Amniotic stem cell (primary cell): ENCODE measurements at regions not wholly inside any gene's neighbourhood (a gene's known extent, or its start where the extent isn't known, plus 50 kb on each side); places are given as distances from the start of the nearest gene placed in this dataset.

Experiments
- DNase-seq: peaks from one replicate; lab custom pipeline; 2025; lab: John Stamatoyannopoulos, UW

- no peak for DNase-seq
Measured at GRCh38 chr10:4109469-4109868, 324.5 kb upstream of the KLF6 start.

DNA sequence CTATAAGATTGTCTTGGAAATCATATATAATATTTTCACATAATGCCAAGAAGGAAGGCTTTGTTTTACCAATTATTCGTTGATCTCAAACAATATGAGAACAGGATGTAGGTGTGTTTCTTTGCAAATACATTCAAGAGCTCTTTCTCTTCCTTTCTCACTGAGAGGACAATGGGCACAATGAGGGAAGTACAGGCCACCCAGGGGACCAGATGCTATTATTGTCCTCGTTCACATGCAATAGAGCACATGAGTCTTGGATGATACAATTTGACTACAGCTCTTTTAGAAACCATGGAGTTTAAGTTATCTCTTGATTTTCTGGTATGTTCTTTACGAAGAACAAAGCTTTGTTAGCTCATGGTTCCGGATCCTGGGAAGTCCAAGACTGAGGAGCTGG lies 323.7 kb upstream of the KLF6 start:
- DNase-seq = no peak

- DNase-seq = no peak
Measured at GRCh38 chr10:4107285-4107851, 322.4 kb upstream of the KLF6 start.

DNA sequence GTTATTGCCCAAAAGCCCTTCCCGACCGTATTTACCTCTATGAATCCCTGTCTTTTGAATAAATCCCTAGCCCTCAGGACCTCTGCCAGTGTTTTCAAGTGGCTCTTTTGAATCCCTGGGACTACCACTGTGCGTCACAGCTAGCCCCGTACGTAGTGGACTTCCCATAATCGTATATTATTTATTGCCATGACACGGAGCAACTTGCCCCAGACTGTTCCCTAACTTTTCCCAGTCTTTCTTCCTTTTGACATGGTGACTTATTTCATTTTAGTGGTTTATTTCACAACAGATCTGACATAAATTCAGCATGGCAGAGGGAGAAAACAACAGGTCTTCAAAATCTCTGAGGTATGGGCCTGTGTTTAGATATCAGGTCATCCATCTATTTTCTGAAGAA lies 318.6 kb upstream of the KLF6 start:
- DNase-seq = no peak

DNA sequence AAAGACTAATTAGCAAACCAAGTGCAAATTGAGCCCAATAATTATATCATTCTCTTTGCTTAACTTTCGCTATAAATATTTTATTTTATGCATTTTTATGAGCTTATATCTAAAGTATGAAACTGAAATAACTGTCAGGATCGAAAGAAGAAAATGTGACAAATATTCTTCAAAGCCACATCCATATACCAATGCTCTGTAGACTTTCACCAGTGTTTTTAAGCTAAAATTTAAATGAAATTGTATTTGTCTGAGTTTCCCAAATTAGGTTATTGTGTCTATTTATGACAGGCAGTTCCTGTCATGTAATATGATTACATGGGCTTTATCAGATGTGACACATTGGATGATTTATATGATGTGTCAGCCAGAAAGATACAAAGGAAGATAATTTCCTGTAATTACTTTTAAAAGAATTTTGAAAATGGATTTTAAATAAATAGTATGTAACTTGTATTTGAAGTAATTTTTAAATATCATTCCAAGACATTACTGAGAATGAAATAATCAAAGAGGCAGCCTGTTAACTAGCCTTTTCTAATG lies 317.9 kb upstream of the KLF6 start:
- no peak for DNase-seq

DNA sequence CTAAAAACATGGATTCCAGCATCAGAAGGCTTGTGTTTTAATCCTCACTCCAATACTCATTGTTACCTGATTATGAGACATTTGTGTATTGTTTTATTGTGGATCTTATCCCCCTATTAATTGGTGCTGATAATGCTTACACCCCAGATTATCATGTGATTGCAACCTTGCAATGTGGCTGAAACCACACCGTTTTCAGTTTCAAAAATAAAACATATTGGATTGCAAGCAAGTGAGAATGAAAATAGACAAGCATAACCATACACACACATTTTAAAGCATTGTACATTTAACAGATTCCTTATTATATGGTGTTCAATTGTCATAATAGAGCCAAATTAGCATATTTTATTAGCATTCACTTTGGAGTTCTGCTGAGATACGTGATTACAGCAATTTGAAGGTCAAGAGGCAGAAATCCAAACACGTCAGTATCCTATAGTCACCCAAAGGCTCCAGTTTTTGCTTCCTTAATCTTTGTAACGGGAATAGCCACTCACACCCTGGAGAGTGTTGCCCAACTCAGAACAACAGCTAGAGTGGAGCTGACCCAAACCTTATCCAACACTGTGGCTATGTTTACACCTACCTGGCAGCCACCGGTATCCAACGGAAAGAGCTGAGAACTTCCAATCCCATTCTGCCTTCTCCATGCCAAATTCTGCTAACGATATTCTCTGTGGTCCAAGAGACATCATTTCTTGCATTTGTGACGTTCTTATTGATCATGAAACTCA lies 317.1 kb upstream of the KLF6 start:
- no peak for DNase-seq

DNA sequence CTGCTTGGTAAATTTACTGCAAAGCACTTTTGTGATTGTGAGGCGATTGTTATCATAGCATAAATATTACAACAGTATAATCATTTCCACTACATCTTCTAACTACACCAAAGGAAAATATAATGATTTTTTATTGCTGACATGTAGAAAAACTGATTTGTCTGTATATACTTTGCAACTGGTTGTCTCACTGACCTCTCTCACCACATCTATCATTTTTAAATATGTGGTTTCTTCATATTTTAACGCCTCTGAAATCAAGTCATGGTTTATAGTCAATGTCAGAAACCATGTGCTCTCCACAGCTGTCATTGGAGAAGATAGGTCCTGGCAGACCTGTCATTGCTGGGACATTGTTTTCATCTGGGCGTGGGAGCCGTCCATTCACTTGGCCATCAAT lies 315.4 kb upstream of the KLF6 start:
- no peak for DNase-seq

DNA sequence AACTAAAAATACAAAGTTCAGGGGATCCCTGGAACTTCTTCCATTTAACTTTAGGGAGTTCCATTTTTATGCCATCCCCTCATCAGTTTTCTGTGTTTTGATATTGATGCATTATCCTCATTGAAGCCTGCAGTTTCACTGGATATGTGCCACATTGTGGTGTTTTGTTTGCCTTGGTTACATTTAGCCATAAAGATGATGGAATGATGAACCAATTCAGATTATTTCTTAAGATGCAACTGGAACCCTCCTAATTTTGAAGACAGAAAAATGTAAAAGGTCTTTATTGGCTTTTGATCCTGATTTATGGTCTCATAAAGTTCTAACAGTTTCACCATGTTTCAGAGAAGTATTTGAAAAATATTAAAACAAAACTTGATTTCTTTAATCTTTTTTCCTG lies 314.2 kb upstream of the KLF6 start:
- no peak for DNase-seq

- DNase-seq = no peak
Measured at GRCh38 chr10:4095166-4095917, 310.3 kb upstream of the KLF6 start.

GRCh38 chr10:4094751-4095150 lies 309.7 kb upstream of the KLF6 start:
- DNase-seq = no peak

DNA sequence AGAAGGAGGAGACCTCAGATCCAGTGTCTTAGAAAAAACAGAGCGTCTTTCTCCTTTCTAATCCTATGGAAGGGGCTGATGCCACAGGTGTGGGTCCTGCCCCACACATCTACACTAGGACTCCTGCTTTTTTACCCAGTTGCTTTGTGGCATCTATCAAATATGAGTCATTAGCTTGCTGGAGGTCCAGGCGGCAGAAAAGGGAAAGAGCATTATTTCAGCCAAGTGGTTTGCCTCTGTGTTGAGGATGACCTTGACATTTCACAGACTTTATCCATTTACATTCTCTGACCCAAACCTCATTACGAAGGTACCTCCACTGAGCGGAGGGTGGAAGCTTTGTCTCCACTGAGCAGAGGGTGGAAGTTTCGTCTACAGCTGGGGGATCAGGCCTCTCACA lies 308.4 kb upstream of the KLF6 start:
- DNase-seq = no peak

DNA sequence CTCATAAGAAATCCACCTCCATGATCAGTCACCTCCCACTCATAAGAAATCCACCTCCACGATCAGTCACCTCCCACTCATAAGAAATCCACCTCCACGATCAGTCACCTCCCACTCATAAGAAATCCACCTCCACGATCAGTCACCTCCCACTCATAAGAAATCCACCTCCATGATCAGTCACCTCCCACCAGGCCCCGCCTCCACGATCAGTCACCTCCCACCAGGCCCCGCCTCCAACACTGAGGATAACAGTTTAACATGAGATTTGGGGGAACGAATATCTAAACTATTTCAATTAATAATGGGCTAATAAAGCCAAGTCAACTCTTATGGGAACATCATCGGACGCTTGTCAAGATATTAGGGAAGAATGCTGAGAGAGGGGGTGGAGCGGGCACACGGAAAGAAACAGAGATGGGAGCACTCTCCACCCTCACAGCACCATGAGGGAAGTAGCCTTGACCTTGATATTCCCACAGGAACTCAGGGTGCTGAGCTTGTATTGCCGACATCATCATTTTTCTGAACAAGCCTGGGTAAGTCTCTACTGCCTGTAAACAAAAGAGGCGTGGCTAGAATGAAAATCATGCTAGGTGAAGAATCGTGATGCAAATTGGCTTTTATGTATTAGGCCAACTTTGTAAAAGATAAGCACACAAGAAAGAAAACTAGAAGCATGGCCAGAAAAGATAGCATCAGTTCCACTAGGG lies 303.5 kb upstream of the KLF6 start:
- DNase-seq = no peak

- DNase-seq = no peak
Measured at GRCh38 chr10:4086131-4086898, 301.3 kb upstream of the KLF6 start.

DNA sequence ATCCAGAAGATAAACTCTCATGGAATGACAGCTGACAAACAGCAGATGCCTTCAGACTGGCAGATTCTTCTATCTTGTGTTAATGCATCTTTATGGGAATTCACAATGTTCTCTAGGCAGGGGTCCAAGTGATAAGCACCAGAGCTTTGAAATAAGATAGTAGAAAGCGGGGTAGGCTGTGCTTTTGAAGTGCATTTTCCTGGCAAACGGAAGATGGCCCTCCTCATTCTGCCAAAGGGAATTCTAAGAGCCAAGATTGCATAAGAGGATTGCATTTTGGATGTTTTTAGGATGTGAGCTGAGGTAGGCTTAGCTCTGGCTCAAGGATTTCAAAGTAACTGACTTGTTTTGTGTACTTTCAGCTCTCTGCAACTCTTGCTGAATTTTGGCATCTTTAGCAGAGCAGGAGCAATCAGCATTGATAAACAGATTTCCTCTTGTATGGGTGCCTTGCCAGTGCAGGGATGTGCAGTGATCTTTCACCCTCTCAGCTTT lies 298.5 kb upstream of the KLF6 start:
- DNase-seq = no peak

DNA sequence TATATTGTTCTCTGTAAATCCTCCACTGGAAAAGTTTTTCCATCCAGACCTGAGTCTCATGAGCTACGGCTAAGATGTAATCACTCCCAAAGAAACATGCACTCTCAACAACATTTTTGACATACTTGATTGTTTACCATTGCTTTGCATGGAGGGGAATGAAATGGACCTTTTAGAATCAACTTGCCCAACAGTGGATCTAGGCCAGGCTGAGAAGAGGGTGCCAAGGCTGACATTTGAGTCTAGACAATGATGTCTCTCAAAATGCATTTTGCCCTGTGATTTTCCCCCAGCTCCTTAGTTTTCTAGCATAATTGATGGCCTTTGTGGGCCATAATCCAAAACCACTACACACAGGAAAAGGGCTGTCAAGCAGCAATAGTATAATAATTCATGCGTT lies 297.9 kb upstream of the KLF6 start:
- DNase-seq = no peak

- no peak for DNase-seq
Measured at GRCh38 chr10:4081685-4082111, 296.7 kb upstream of the KLF6 start.

GRCh38 chr10:4080225-4080805 lies 295.3 kb upstream of the KLF6 start:
- DNase-seq = no peak

- DNase-seq = no peak
Measured at GRCh38 chr10:4079803-4080202, 294.8 kb upstream of the KLF6 start.

DNA sequence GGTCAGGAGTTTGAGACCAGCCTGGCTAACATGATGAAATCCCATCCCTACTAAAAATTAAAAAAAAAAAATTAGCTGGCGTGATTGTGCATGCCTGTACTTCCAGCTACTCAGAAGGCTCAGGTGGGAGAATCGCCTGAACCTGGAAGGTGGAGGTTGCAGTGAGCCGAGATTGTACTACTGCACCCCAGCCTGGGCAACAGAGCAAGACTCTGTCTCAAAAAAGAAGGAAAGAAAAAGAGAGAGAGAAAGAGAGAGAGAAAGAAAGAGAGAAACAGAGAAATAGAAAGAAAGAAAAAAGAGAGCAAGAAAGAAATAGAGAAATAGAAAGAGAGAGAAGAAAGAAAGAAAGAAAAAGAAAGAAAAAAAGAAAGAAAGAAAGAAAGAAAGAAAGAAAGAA lies 292.8 kb upstream of the KLF6 start:
- no peak for DNase-seq

DNA sequence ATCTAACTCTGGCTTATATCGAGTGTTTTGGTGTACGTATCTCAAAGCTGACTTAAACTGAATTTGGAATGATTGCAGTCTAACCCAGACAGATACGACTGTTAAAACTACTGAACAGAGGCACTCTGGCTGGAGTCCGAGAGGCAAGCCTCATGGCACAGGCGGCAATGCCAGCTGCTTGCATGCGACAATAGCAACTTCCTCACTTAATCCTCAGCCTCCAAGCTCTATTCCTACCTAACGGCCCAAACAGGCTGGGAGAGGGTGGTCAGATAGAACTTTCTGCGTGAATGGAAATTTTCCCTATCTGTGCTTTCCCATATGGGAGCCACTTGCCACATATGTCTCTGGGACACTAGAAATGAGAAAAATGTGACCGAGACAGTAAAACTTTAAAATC lies 292.0 kb upstream of the KLF6 start:
- DNase-seq = no peak

- no peak for DNase-seq
Measured at GRCh38 chr10:4075443-4075842, 290.4 kb upstream of the KLF6 start.
